OCI-LY7 (cell line): ENCODE measurements at regions not wholly inside any gene's neighbourhood (a gene's known extent, or its start where the extent isn't known, plus 50 kb on each side); places are given as distances from the start of the nearest gene placed in this dataset.

ENCODE experiments used
- BruUV-seq: library from RNA; stranded (reverse); fragments of 400-500 nt; replicated peaks from 2 replicates; lab custom pipeline; 2021; lab: Mats Ljungman, UMichigan
- CTCF ChIA-PET: fragments of 300-600 bp; sonication (Branson Sonifier 250); formaldehyde crosslinking; loops from one replicate; lab custom pipeline; 2022; ENCODE audit warnings: antibody characterized with exemption; ENCODE audit not compliant: unreplicated experiment; lab: Charles Lee
- POLR2A ChIA-PET: fragments of 300-600 bp; sonication (Branson Sonifier 250); formaldehyde crosslinking; loops from one replicate; lab custom pipeline; 2022; ENCODE audit warnings: antibody characterized with exemption; lab: Charles Lee
- DNase-seq: peaks from one replicate; pipeline ENCODE4 v3.0.0-alpha.2; 2015; ENCODE audit warnings: low spot score
- H2AFZ ChIP-seq: fragments of 200-600 bp; sonication (generic), shearing (Covaris generic); 2 replicates; pipeline ENCODE4 v1.6.1; 2014; ENCODE audit warnings: mild to moderate bottlenecking, antibody characterized with exemption, low read length, moderate library complexity
- H3K27ac ChIP-seq: fragments of 200-600 bp; sonication (generic); 2 replicates; pipeline ENCODE4 v1.5.1; 2014; ENCODE audit warnings: mixed run types, low read depth, mild to moderate bottlenecking, moderate library complexity, low read length, inconsistent platforms; ENCODE audit not compliant: poor library complexity, severe bottlenecking
- H3K36me3 ChIP-seq: fragments of 200-600 bp; sonication (generic); 2 replicates; pipeline ENCODE4 v1.6.1; 2014; ENCODE audit warnings: mild to moderate bottlenecking, antibody characterized with exemption, low read length, moderate library complexity, mixed read lengths; ENCODE audit not compliant: insufficient read depth
- H3K4me1 ChIP-seq: fragments of 200-600 bp; sonication (generic); 2 replicates; pipeline ENCODE4 v1.5.1; 2014; ENCODE audit warnings: mild to moderate bottlenecking, low read length; ENCODE audit not compliant: insufficient read depth, poor library complexity, severe bottlenecking
- H3K4me2 ChIP-seq: fragments of 200-600 bp; sonication (generic); 2 replicates; pipeline ENCODE4 v1.6.1; 2014; ENCODE audit warnings: mild to moderate bottlenecking, low read length
- H3K4me3 ChIP-seq: fragments of 200-600 bp; sonication (generic); 2 replicates; pipeline ENCODE4 v1.5.1; 2014; ENCODE audit warnings: mild to moderate bottlenecking, low read depth, low read length; ENCODE audit not compliant: poor library complexity, severe bottlenecking
- H3K79me2 ChIP-seq: fragments of 200-600 bp; sonication (generic); 2 replicates; pipeline ENCODE4 v1.6.1; 2016; ENCODE audit warnings: low read depth, mild to moderate bottlenecking, low read length, moderate library complexity, mixed read lengths; ENCODE audit not compliant: insufficient read depth
- H3K9me2 ChIP-seq: fragments of 200-600 bp; sonication (generic); 2 replicates; pipeline ENCODE4 v1.6.1; 2016; ENCODE audit warnings: mild to moderate bottlenecking, low read length, mixed read lengths; ENCODE audit not compliant: insufficient read depth
- H3K9me3 ChIP-seq: fragments of 200-600 bp; sonication (generic); 2 replicates; pipeline ENCODE4 v1.6.1; 2014; ENCODE audit warnings: mild to moderate bottlenecking, mixed run types, low read length, mixed read lengths
- H4K20me1 ChIP-seq: fragments of 200-600 bp; sonication (generic); 2 replicates; pipeline ENCODE4 v1.6.1; 2014; ENCODE audit warnings: mild to moderate bottlenecking, antibody characterized with exemption, low read length, moderate library complexity, mixed read lengths; ENCODE audit not compliant: insufficient read depth
- EZH2phosphoT487 ChIP-seq: fragments of 200-600 bp; sonication (generic); IDR thresholded peaks from 2 replicates; pipeline ENCODE4 v1.6.1; 2018; ENCODE audit warnings: low read depth, borderline replicate concordance, mild to moderate bottlenecking, mixed run types, antibody characterized with exemption, low read length, moderate library complexity, mixed read lengths
- intact Hi-C: fragments of 100-400 bp; cut with micrococcal nuclease; formaldehyde crosslinking; loops from one replicate; pipeline ENCODE4 v1.10.0; 2022; ENCODE audit not compliant: unreplicated experiment
- TF ChIP-seq, protein P1 (sequence below): fragments of 200-600 bp; sonication (generic); conservative IDR thresholded peaks from 2 replicates; pipeline ENCODE4 v1.5.1; 2014; ENCODE audit warnings: mild to moderate bottlenecking, antibody characterized with exemption, low read length, moderate library complexity, mixed read lengths

DNA sequence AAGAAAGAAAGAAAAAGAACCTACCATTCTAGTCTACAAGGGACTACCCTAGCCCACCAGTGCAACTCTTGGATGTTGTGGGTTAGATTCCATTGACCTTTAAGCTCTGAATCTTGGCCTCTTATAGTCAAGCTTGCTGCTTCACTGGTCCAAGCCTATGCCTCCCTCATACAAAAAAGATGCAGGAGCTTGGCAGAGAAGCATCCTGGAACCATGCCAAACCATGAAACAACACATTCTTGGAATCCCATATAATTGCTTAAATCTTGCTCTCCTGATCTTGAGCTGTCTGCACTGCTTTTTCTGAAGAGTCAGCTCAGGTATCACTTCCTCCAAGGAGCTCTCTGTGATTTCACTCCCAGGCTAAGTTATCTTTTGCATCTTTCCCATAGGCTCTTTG lies 117.9 kb upstream of the GPR139 start:
- Histone ChIP-seq H4K20me1 (no peaks in the 10 kb centered on the region), H3K27ac (no peak overlapping the region), H3K4me3 (no peak overlapping the region), H3K79me2 (no peaks in the 10 kb centered on the region), H3K9me3 (no peaks in the 10 kb centered on the region), H2AFZ (no peak overlapping the region), H3K4me2 (no peak overlapping the region), H3K36me3 (no peaks in the 10 kb centered on the region), H3K4me1 (no peaks in the 10 kb centered on the region), H3K9me2 (no peaks in the 10 kb centered on the region)
- no TSS peak for BruUV-seq
- ChIA-PET CTCF (no interaction called here), POLR2A (interaction anchor here (0.6 kb wide), 2 partner anchors 166 to 1485 kb away, joined by 3 read pairs; no protein-coding TSS in a partner anchor)
- no peak for DNase-seq
- intact Hi-C loops = no loop called here
- TF ChIP-seq, protein P1, sequence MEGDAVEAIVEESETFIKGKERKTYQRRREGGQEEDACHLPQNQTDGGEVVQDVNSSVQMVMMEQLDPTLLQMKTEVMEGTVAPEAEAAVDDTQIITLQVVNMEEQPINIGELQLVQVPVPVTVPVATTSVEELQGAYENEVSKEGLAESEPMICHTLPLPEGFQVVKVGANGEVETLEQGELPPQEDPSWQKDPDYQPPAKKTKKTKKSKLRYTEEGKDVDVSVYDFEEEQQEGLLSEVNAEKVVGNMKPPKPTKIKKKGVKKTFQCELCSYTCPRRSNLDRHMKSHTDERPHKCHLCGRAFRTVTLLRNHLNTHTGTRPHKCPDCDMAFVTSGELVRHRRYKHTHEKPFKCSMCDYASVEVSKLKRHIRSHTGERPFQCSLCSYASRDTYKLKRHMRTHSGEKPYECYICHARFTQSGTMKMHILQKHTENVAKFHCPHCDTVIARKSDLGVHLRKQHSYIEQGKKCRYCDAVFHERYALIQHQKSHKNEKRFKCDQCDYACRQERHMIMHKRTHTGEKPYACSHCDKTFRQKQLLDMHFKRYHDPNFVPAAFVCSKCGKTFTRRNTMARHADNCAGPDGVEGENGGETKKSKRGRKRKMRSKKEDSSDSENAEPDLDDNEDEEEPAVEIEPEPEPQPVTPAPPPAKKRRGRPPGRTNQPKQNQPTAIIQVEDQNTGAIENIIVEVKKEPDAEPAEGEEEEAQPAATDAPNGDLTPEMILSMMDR = no peak
- no peak for TF ChIP-seq EZH2phosphoT487

DNA sequence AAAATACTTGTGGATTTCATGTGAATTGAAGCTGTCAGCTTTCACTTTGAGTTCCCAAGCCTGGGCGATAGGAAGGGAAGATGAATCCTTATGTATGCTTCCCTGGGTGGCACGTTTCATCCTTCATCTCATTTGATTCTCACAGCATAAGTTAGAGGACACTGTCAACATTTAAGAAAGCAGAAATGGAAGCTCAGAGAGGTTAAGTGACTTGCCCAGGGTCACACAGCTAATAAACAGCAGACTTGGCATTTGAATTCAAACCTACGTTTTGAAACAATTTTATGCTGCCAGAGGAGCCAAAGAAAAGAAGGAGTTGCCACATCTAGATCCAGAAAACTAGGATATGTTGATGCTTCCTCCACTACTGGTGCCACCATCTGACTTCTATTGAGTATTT lies 108.3 kb upstream of the GPR139 start:
- Histone ChIP-seq H3K4me3 (no peak overlapping the region), H3K4me1 (no peaks in the 10 kb centered on the region), H3K36me3 (no peaks in the 10 kb centered on the region), H4K20me1 (no peaks in the 10 kb centered on the region), H3K9me3 (no peaks in the 10 kb centered on the region), H3K27ac (no peak overlapping the region), H2AFZ (no peak overlapping the region), H3K79me2 (no peaks in the 10 kb centered on the region), H3K4me2 (no peak overlapping the region), H3K9me2 (no peaks in the 10 kb centered on the region)
- POLR2A ChIA-PET = no interaction called here
- CTCF ChIA-PET = no interaction called here
- TF ChIP-seq, protein P1 = no peak
- TF ChIP-seq EZH2phosphoT487 = no peak
- no TSS peak for BruUV-seq
- DNase-seq = no peak
- intact Hi-C loops = no loop called here

DNA sequence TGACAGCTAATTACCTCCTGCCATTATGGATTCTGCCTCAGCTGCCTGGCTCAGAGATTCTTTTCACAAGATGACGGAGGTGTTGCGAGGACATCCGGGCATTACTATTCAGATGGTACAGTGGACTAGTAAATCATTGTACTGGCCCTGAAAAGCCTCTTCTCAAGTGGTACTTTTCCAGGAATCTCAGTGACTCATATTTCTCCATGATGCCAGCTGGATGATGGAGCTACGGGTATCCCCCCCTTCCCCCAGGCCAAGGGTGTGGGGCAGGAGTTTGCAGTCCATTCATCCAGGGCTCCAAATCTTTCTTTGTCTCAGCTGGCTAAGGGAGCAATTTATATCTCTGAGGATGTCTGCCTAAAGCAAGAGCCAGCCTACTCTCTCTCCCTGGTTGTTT lies 107.7 kb upstream of the GPR139 start:
- Histone ChIP-seq H3K27ac (no peak overlapping the region), H3K4me2 (no peak overlapping the region), H2AFZ (no peak overlapping the region), H4K20me1 (no peaks in the 10 kb centered on the region), H3K9me2 (no peaks in the 10 kb centered on the region), H3K36me3 (no peaks in the 10 kb centered on the region), H3K79me2 (no peaks in the 10 kb centered on the region), H3K4me3 (no peak overlapping the region), H3K4me1 (no peaks in the 10 kb centered on the region), H3K9me3 (no peaks in the 10 kb centered on the region)
- POLR2A ChIA-PET = interaction anchor here (0.6 kb wide), 1 partner anchor 142 kb away, joined by 7 read pairs; no protein-coding TSS in a partner anchor
- CTCF ChIA-PET = no interaction called here
- no peak for DNase-seq
- TF ChIP-seq EZH2phosphoT487 = no peak
- TF ChIP-seq, protein P1 = no peak
- no TSS peak for BruUV-seq
- intact Hi-C loops = no loop called here
